K562 (cell line): ENCODE measurements at regions not wholly inside any gene's neighbourhood (a gene's known extent, or its start where the extent isn't known, plus 50 kb on each side); places are given as distances from the start of the nearest gene placed in this dataset.

ENCODE experiments used
- ATAC-seq: fragments of 200-7000 bp; cut with Tn5 transposase; 3 replicates; pipeline ENCODE4 v1.9.1; 2020; ENCODE audit warnings: moderate library complexity
- BruUV-seq: library from RNA; stranded (reverse); fragments of 400-500 nt; replicated peaks from 2 replicates; lab custom pipeline; 2021; lab: Mats Ljungman, UMichigan
- CTCF ChIA-PET: fragments of 300-600 bp; formaldehyde crosslinking; extraction: SDS; loops from one replicate; lab custom pipeline; 2021; ENCODE audit warnings: low intra/inter-chr PET ratio; lab: Yijun Ruan, JAX
- POLR2A ChIA-PET: fragments of 300-600, 350-650 bp; sonication (Branson Sonifier 250); formaldehyde crosslinking; extraction: SDS; loops from one replicate; lab custom pipeline; 2021; ENCODE audit warnings: antibody characterized with exemption, inconsistent platforms; lab: Yijun Ruan, JAX
- DNase-seq, 4 experiments: peaks; one replicate each; pipeline versions ENCODE4 v3.0.0 to v3.0.0-alpha.2; 2011 to 2018; ENCODE audit warnings: low spot score in 3 of 4, mixed read lengths in 3 of 4; ENCODE audit errors: extremely low read depth in 1 of 4
- FAIRE-seq: peaks from 2 replicates; lab custom pipeline; 2011; peaks lifted over from hg19 to GRCh38; lab: Jason Lieb, UNC
- H2AFZ ChIP-seq: 2 replicates; pipeline ENCODE4 v1.6.0; 2011; ENCODE audit warnings: low read depth, low read length, control low read depth, inconsistent platforms
- H3K27ac ChIP-seq: fragments of 200-600 bp; 3 replicates; pipeline ENCODE4 v1.8.0; 2011; ENCODE audit warnings: low read depth, mild to moderate bottlenecking, control low read depth, inconsistent platforms, low read length, moderate library complexity, mixed read lengths; ENCODE audit errors: extremely low read depth
- H3K27me3 ChIP-seq, 2 experiments: fragments of 300-600 bp in 1 of 2; 2 replicates in 1 of 2; 3 replicates in 1 of 2; pipeline versions ENCODE4 v1.6.0 to v1.8.0; 2011; ENCODE audit warnings: inconsistent platforms in 2 of 2, low read length in 2 of 2, mild to moderate bottlenecking in 1 of 2, mixed read lengths in 1 of 2, moderate library complexity in 1 of 2; ENCODE audit not compliant: control insufficient read depth in 2 of 2, insufficient read depth in 2 of 2
- H3K36me3 ChIP-seq: fragments of 300-600 bp; 3 replicates; pipeline ENCODE4 v1.8.0; 2011; ENCODE audit warnings: mild to moderate bottlenecking, low read length, inconsistent platforms; ENCODE audit not compliant: control insufficient read depth, insufficient read depth
- H3K4me1 ChIP-seq, 2 experiments: fragments of 200-600 bp in 1 of 2; replicated peaks in 1 of 2; 2 replicates in 1 of 2; 3 replicates in 1 of 2; pipeline versions ENCODE4 v1.5.1 to v1.8.0; 2011; ENCODE audit warnings: inconsistent platforms in 2 of 2, low read length in 2 of 2, mild to moderate bottlenecking in 1 of 2, mixed read lengths in 1 of 2, moderate library complexity in 1 of 2; ENCODE audit not compliant: control insufficient read depth in 2 of 2, insufficient read depth in 2 of 2
- H3K4me2 ChIP-seq: 2 replicates; pipeline ENCODE4 v1.6.1; 2011; ENCODE audit warnings: low read length, control low read depth, inconsistent platforms, mixed read lengths; ENCODE audit not compliant: insufficient read depth
- H3K4me3 ChIP-seq: fragments of 200-600 bp; sonication (generic), shearing (Covaris generic); 2 replicates; pipeline ENCODE4 v1.5.1; 2016; ENCODE audit warnings: control low read depth, inconsistent platforms
- H3K79me2 ChIP-seq: fragments of 200-600 bp; 3 replicates; pipeline ENCODE4 v1.8.0; 2011; ENCODE audit warnings: low read length, inconsistent platforms; ENCODE audit not compliant: control insufficient read depth, insufficient read depth
- H3K9ac ChIP-seq, 2 experiments: 2 replicates each; pipeline versions ENCODE4 v1.6.0 to v1.6.1; 2011; ENCODE audit warnings: low read depth in 2 of 2, low read length in 2 of 2, control low read depth in 1 of 2, inconsistent platforms in 1 of 2, mild to moderate bottlenecking in 1 of 2, mixed read lengths in 1 of 2; ENCODE audit not compliant: insufficient read depth in 1 of 2
- H3K9me1 ChIP-seq: one replicate; pipeline ENCODE4 v1.6.0; 2011; ENCODE audit warnings: inconsistent platforms, mild to moderate bottlenecking, low read length, moderate library complexity; ENCODE audit not compliant: control insufficient read depth, insufficient read depth
- H3K9me3 ChIP-seq: replicated peaks from 2 replicates; pipeline ENCODE4 v1.5.1; 2011; ENCODE audit warnings: low read depth, low read length, inconsistent platforms; ENCODE audit not compliant: control insufficient read depth, insufficient read depth
- H4K20me1 ChIP-seq: replicated peaks from 2 replicates; pipeline ENCODE4 v1.6.1; 2011; ENCODE audit warnings: low read length, inconsistent platforms, mixed read lengths; ENCODE audit not compliant: control insufficient read depth, insufficient read depth
- BRCA1 ChIP-seq, 2 experiments: fragments of 450-650 bp in 1 of 2; sonication (generic) in 1 of 2; formaldehyde crosslinking in 1 of 2; IDR thresholded peaks; 2 replicates each; pipeline versions ENCODE4 v1.5.0 to v1.6.1; 2017 to 2020; ENCODE audit warnings: mild to moderate bottlenecking in 1 of 2, missing genetic modification reagents in 1 of 2
- EP300 ChIP-seq: IDR thresholded peaks from 2 replicates; pipeline ENCODE4 v1.6.1; 2012; ENCODE audit warnings: low read length, improper control_type of control experiment
- FOS ChIP-seq: IDR thresholded peaks from 3 replicates; pipeline ENCODE4 v1.6.1; 2011; ENCODE audit not compliant: insufficient read length; ENCODE audit errors: extremely low read depth
- NR4A1 ChIP-seq, 2 experiments: fragments of 250-450 bp in 1 of 2; fragments of 450-650 bp in 1 of 2; sonication (Bioruptor Pico) in 1 of 2; IDR thresholded peaks; 2 replicates each; pipeline versions ENCODE4 v1.4.0 to v1.6.1; 2016 to 2020; ENCODE audit warnings: mild to moderate bottlenecking in 2 of 2, missing compliant biosample characterization in 1 of 2, missing genetic modification characterization in 1 of 2, moderate library complexity in 1 of 2
- RAD51 ChIP-seq: fragments of 450-650 bp; IDR thresholded peaks from 2 replicates; pipeline ENCODE4 v1.7.1; 2016; ENCODE audit warnings: low read depth, mild to moderate bottlenecking, borderline replicate concordance
- in situ Hi-C: fragments of 300-500 bp; cut with MboI; formaldehyde crosslinking; loops from 4 replicates; pipeline ENCODE4 v1.15.0; 2018; ENCODE audit warnings: inconsistent platforms, mixed read lengths
- intact Hi-C: fragments of 100-400 bp; cut with micrococcal nuclease; formaldehyde crosslinking; loops from 2 replicates; pipeline ENCODE4 v1.14.2; 2022
- TF ChIP-seq, protein P1 (sequence below): sonication (generic); formaldehyde crosslinking; IDR thresholded peaks from 2 replicates; pipeline ENCODE4 v1.8.1; 2023; ENCODE audit warnings: mild to moderate bottlenecking, missing genetic modification reagents
- TF ChIP-seq, protein P2 (sequence below), 2 experiments: fragments of 200-800 bp in 1 of 2; sonication (Bioruptor generic) in 1 of 2; sonication (generic) in 1 of 2; formaldehyde crosslinking in 1 of 2; IDR thresholded peaks in 1 of 2; conservative IDR thresholded peaks in 1 of 2; 2 replicates each; pipeline versions ENCODE4 v1.5.0 to v1.6.1; 2016 to 2020; ENCODE audit warnings: missing compliant biosample characterization in 1 of 2, missing genetic modification characterization in 1 of 2, missing genetic modification reagents in 1 of 2
- TF ChIP-seq, protein P3 (sequence below): fragments of 450-650 bp; formaldehyde crosslinking; IDR thresholded peaks from 2 replicates; pipeline ENCODE4 v1.4.0; 2020; ENCODE audit warnings: mild to moderate bottlenecking
- TF ChIP-seq, protein P4 (sequence below): fragments of 450-650 bp; formaldehyde crosslinking; IDR thresholded peaks from 2 replicates; pipeline ENCODE4 v1.4.0; 2020; ENCODE audit warnings: mild to moderate bottlenecking, moderate library complexity
- TF ChIP-seq, protein P5 (sequence below): fragments of 250-450 bp; sonication (Bioruptor Pico); IDR thresholded peaks from 2 replicates; pipeline ENCODE4 v1.4.0; 2020; ENCODE audit warnings: mild to moderate bottlenecking, moderate library complexity, borderline replicate concordance

DNA sequence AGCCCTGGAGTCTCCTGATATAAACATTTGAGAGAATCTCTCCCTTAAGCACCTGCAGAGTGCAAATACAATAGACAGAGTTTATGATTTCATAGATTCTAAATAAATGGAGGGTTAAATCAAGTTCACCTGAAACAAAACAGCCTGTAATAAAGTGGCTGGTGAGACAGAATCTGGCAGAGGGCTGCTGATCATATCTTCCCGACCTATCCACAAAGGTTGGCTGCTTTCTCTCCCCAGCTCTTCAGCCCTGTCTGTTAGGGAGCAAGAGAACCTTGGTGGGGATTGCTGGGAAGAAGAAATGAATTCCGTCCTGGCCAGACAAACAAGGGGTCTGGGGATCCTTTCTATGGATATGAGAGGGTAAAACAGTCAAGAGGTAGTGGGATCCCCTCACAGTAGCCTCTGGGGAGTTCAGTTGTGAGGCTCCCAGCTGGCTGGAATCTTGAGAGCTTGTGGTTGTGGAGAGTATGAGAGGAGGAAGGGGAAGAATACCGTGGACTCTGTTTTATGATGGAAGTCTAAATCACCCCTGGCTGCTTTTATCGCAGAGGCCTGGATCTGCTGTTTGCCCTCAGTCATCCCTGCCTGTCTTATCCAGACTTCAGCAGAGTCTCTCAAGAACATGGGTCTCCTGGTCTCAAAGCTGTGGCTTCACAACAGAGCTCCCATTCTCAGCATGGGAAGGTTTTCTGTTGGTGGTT is 451.3 kb downstream of the NTRK3 start (continued):
- TF ChIP-seq, protein P1, sequence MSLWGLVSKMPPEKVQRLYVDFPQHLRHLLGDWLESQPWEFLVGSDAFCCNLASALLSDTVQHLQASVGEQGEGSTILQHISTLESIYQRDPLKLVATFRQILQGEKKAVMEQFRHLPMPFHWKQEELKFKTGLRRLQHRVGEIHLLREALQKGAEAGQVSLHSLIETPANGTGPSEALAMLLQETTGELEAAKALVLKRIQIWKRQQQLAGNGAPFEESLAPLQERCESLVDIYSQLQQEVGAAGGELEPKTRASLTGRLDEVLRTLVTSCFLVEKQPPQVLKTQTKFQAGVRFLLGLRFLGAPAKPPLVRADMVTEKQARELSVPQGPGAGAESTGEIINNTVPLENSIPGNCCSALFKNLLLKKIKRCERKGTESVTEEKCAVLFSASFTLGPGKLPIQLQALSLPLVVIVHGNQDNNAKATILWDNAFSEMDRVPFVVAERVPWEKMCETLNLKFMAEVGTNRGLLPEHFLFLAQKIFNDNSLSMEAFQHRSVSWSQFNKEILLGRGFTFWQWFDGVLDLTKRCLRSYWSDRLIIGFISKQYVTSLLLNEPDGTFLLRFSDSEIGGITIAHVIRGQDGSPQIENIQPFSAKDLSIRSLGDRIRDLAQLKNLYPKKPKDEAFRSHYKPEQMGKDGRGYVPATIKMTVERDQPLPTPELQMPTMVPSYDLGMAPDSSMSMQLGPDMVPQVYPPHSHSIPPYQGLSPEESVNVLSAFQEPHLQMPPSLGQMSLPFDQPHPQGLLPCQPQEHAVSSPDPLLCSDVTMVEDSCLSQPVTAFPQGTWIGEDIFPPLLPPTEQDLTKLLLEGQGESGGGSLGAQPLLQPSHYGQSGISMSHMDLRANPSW, result no peak
- no peak for TF ChIP-seq EP300
- TF ChIP-seq, protein P2, sequence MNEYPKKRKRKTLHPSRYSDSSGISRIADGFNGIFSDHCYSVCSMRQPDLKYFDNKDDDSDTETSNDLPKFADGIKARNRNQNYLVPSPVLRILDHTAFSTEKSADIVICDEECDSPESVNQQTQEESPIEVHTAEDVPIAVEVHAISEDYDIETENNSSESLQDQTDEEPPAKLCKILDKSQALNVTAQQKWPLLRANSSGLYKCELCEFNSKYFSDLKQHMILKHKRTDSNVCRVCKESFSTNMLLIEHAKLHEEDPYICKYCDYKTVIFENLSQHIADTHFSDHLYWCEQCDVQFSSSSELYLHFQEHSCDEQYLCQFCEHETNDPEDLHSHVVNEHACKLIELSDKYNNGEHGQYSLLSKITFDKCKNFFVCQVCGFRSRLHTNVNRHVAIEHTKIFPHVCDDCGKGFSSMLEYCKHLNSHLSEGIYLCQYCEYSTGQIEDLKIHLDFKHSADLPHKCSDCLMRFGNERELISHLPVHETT (CRISPR knock-in tag; conservative IDR thresholded peaks at IDR 0.05 in 1 of 2, IDR thresholded peaks at IDR 0.05 in 1 of 2), result no peak
- TF ChIP-seq FOS, result no peak
- no peak for TF ChIP-seq BRCA1 (IDR thresholded peaks at IDR 0.05)
- no peak for TF ChIP-seq BRCA1 (CRISPR knock-in tag; IDR thresholded peaks at IDR 0.05)

DNA sequence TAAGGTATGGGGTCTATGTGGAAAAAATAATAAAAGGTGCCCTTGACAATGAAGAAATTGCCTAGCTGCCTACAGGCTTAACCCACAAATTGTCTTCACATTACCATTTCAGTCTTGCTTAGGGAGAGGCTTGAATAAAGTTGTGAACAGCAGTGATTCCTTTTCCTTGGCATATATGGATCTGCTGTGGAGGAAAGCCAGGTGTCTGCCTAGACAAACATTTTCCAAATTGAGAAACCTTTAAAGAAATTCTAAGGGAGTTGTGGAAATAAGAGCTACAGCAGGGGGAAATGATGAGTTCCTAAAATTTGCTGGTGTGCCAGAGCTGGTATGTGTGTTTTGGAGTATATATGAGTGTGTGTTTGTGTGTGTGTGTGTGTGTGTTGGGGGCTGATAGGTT is 452.1 kb downstream of the NTRK3 start:
- no peak overlapping the region for H3K27ac ChIP-seq
- no peak overlapping the region for H2AFZ ChIP-seq
- in situ Hi-C loops (no loop called here), intact Hi-C loops (no loop called here)
- no peak for DNase-seq
- POLR2A ChIA-PET, result no interaction called here
- CTCF ChIA-PET, result no interaction called here
- H3K4me2 ChIP-seq, result no peak overlapping the region
- no peak for ATAC-seq
- BruUV-seq, result no TSS peak
- no peaks in the 10 kb centered on the region for H3K9me1 ChIP-seq
- no peaks in the 10 kb centered on the region for H3K9me3 ChIP-seq
- H3K4me1 ChIP-seq, result no peaks in the 10 kb centered on the region
- no peak overlapping the region for H3K9ac ChIP-seq
- FAIRE-seq, result no peak
- H3K27me3 ChIP-seq, result no peaks in the 10 kb centered on the region
- no peaks in the 10 kb centered on the region for H3K36me3 ChIP-seq
- no peak overlapping the region for H3K4me3 ChIP-seq
- no peaks in the 10 kb centered on the region for H3K79me2 ChIP-seq
- H4K20me1 ChIP-seq, result no peaks in the 10 kb centered on the region
- TF ChIP-seq, protein P3, sequence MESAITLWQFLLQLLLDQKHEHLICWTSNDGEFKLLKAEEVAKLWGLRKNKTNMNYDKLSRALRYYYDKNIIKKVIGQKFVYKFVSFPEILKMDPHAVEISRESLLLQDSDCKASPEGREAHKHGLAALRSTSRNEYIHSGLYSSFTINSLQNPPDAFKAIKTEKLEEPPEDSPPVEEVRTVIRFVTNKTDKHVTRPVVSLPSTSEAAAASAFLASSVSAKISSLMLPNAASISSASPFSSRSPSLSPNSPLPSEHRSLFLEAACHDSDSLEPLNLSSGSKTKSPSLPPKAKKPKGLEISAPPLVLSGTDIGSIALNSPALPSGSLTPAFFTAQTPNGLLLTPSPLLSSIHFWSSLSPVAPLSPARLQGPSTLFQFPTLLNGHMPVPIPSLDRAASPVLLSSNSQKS (CRISPR knock-in tag), result no peak
- TF ChIP-seq, protein P4, sequence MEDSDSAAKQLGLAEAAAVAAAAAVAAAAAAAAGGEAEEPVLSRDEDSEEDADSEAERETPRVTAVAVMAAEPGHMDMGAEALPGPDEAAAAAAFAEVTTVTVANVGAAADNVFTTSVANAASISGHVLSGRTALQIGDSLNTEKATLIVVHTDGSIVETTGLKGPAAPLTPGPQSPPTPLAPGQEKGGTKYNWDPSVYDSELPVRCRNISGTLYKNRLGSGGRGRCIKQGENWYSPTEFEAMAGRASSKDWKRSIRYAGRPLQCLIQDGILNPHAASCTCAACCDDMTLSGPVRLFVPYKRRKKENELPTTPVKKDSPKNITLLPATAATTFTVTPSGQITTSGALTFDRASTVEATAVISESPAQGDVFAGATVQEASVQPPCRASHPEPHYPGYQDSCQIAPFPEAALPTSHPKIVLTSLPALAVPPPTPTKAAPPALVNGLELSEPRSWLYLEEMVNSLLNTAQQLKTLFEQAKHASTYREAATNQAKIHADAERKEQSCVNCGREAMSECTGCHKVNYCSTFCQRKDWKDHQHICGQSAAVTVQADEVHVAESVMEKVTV (CRISPR knock-in tag), result no peak
- TF ChIP-seq RAD51, result no peak
- TF ChIP-seq, protein P5, sequence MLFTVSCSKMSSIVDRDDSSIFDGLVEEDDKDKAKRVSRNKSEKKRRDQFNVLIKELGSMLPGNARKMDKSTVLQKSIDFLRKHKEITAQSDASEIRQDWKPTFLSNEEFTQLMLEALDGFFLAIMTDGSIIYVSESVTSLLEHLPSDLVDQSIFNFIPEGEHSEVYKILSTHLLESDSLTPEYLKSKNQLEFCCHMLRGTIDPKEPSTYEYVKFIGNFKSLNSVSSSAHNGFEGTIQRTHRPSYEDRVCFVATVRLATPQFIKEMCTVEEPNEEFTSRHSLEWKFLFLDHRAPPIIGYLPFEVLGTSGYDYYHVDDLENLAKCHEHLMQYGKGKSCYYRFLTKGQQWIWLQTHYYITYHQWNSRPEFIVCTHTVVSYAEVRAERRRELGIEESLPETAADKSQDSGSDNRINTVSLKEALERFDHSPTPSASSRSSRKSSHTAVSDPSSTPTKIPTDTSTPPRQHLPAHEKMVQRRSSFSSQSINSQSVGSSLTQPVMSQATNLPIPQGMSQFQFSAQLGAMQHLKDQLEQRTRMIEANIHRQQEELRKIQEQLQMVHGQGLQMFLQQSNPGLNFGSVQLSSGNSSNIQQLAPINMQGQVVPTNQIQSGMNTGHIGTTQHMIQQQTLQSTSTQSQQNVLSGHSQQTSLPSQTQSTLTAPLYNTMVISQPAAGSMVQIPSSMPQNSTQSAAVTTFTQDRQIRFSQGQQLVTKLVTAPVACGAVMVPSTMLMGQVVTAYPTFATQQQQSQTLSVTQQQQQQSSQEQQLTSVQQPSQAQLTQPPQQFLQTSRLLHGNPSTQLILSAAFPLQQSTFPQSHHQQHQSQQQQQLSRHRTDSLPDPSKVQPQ (CRISPR knock-in tag), result no peak
- no peak for TF ChIP-seq NR4A1 (CRISPR knock-in tag; IDR thresholded peaks at IDR 0.05)
- TF ChIP-seq NR4A1 (tag; IDR thresholded peaks at IDR 0.05), result no peak
